Coronary artery (tissue), 2 donors: ENCODE measurements at regions not wholly inside any gene's neighbourhood (a gene's known extent, or its start where the extent isn't known, plus 50 kb on each side); places are given as distances from the start of the nearest gene placed in this dataset.
"Not testable (repeated sequence)": the region's sequence is repeated elsewhere in the genome, so short reads cannot be mapped to it uniquely, and the experiment has no call there.

Source experiments
- DNase-seq: peaks from one replicate; pipeline ENCODE4 v3.0.0-alpha.2; 2017; ENCODE audit warnings: low spot score
- H3K27ac ChIP-seq, 2 donors: fragments of 200-600 bp; sonication (generic); one replicate each; pipeline ENCODE4 v1.5.1; 2016 to 2019
- H3K4me3 ChIP-seq: fragments of 200-600 bp; sonication (generic); 2 replicates; pipeline ENCODE4 v1.5.1; 2016; ENCODE audit warnings: mild to moderate bottlenecking, moderate library complexity
- TF ChIP-seq, protein P1 (sequence below): fragments of 200-600 bp; sonication (generic); IDR thresholded peaks from one replicate; pipeline ENCODE4 v1.5.1; 2019; ENCODE audit warnings: antibody characterized with exemption

DNA sequence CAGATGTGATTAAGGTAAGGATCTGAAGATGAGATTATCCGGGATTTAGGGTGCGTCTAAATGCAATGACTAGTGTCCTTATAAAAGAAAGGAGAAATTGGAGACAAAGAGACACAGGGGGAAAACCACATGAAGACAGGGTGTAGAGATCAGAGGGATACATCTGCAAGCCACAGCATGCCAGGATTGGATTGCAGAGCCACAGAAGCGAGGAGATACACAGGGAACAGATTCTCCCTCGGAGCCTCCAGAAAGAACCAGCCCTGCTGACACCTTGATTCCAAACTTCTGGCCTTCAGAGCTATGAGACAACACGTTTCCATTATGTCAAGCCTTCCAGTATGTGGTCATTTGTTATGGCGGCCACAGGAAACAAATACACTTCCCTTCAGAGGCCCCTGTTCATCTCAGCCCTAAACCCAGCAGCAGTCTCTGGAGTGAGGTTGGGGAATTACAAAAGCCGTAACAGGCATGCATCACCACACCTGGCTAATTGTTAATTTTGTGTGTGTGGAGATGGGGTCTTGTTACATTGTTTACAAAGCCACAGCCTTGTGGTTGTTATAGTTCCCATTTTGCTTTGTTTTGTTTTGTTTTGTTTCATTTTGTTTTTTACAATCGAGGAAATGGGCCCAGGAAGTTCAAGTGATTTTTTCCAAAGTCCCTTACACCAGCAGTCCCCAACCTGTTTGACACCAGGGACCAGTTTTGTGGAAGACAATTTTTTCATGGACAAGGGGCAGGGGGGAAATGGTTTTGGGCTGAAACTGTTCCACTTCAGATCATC is 51.6 kb upstream of the LYRM9 start:
- TF ChIP-seq, protein P1, sequence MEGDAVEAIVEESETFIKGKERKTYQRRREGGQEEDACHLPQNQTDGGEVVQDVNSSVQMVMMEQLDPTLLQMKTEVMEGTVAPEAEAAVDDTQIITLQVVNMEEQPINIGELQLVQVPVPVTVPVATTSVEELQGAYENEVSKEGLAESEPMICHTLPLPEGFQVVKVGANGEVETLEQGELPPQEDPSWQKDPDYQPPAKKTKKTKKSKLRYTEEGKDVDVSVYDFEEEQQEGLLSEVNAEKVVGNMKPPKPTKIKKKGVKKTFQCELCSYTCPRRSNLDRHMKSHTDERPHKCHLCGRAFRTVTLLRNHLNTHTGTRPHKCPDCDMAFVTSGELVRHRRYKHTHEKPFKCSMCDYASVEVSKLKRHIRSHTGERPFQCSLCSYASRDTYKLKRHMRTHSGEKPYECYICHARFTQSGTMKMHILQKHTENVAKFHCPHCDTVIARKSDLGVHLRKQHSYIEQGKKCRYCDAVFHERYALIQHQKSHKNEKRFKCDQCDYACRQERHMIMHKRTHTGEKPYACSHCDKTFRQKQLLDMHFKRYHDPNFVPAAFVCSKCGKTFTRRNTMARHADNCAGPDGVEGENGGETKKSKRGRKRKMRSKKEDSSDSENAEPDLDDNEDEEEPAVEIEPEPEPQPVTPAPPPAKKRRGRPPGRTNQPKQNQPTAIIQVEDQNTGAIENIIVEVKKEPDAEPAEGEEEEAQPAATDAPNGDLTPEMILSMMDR = no peak
- Histone ChIP-seq H3K4me3 (no peak overlapping the region), H3K27ac (no peak overlapping the region)
- no peak for DNase-seq

DNA sequence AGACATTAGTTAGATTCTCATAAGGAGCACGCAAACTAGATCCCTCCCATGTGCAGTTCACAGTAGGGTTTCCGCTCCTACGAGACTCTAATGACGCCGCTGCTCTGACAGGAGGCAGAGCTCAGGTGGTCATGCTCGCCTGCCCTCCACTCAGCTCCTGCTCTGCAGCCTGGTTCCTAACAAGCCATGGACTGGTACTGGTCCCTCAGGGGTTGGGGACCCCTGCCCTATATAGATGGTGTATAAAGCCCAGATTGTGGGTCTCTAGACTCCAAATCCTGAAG is 52.1 kb upstream of the LYRM9 start:
- TF ChIP-seq, protein P1 = no peak
- H3K4me3 ChIP-seq = no peak overlapping the region
- H3K27ac ChIP-seq = no peak overlapping the region
- no peak for DNase-seq

DNA sequence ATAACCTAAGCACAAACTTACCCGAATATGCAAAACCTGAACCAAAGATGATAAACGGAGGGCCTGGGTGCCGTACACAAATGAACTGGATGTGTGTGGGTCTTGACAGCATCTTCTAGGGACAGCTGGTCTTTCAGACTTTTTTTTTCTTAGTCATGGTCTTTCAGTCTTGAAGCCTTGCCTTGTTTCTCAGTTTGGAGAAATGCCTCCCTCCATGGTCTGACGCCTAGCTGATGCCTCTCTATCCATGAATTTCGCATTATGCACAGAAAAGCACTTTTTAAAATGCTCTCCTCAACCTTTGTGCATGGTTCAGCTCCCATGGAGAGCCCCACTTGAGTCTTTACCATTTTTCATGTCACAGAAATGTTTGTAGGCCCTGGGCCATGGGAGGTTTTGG is 52.8 kb upstream of the LYRM9 start:
- TF ChIP-seq, protein P1 = no peak
- Histone ChIP-seq H3K27ac (no peak overlapping the region), H3K4me3 (no peak overlapping the region)
- no peak for DNase-seq

DNA sequence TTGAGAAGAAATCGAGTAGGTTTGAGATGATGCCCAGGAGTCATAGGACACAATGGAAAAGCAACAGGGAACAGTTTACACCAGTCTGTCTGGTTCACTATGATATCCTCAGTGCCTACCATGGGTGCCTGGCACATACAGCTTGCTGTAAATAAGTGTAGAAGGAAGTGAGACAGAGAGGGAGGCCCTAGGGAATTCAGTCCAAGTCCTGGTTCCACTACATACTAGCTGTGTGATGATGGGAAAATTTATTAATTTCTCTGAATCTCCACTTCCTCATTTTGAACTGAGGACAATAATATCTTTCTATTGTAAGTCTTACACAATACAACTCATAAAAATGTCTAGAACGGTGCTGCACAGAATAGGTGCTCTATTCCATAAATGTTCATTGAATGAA is 53.3 kb upstream of the LYRM9 start:
- Histone ChIP-seq H3K27ac (no peak overlapping the region), H3K4me3 (no peak overlapping the region)
- no peak for DNase-seq
- TF ChIP-seq, protein P1 = no peak

DNA sequence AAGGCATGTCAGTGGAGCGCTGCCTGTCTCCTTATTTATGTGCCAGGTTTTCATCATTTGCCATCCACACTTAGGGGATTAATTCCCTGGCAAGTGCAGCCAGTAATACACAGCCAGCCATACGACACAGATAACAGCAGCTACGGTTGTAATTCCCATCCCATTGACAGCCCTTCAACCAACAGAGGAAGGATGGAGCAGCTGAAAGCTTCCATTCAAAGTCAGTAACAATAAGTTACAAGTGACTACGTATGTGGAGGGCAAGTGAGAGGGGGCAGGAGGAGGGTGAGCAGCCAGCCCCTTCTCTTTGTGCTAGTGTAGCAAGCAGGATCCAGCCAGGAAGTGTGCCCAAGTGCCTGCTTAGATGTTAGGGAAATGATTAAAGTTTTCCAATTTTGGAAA is 53.8 kb upstream of the LYRM9 start:
- Histone ChIP-seq H3K27ac (no peak overlapping the region), H3K4me3 (no peak overlapping the region)
- TF ChIP-seq, protein P1 = no peak
- DNase-seq = no peak

DNA sequence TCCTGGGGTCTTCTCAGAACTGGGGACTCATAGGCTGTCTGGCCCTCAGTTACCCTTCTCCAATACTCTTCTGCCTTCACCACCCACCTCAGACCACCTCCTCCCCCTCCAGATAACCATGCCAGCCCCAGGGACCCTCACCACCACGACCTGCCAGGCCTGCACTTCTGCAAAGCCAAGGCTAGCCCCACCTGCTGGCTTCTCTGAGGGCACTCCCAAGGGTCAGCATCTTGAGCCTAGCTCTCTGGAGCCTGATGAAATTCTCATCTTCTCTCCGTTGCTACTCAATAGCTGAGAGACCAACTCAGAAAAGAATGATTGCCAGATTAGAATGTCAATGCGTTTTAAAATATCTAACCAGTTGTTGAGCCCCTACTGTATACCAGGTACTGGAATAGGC is 56.1 kb upstream of the LYRM9 start:
- no peak for DNase-seq
- TF ChIP-seq, protein P1 = no peak
- Histone ChIP-seq H3K27ac (no peak overlapping the region), H3K4me3 (no peak overlapping the region)

DNA sequence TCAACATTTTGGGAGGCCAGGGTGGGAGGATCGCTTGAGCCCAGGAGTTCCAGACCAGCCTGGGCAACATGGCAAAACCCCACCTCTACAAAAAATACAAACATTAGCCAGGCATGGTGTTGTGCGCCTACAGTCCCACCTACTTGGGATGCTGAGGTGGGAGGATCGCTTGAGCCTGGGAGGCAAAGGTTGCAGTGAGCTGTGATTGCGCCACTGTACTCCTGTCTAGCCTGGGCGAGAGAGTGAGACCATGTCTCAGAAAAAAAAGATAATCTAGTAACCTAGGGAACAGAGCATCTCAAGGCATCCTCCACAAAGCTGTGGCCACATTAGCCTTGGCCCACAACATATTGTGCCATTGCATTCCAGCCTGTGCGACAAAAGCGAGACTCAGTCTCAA is 57.1 kb upstream of the LYRM9 start:
- H3K27ac ChIP-seq, DNase-seq, H3K4me3 ChIP-seq: not testable (repeated sequence)
